HG02759 (cell line): ENCODE measurements at regions not wholly inside any gene's neighbourhood (a gene's known extent, or its start where the extent isn't known, plus 50 kb on each side); places are given as distances from the start of the nearest gene placed in this dataset.
"Not testable (repeated sequence)": the region's sequence is repeated elsewhere in the genome, so short reads cannot be mapped to it uniquely, and the experiment has no call there.

Experiments
- ATAC-seq: cut with Tn5 transposase; IDR thresholded peaks from one replicate; pipeline ENCODE4 v1.9.1; 2021; ENCODE audit warnings: mild to moderate bottlenecking, moderate library complexity; ENCODE audit not compliant: unreplicated experiment

GRCh38 chr10:124249196-124249595 is 155.8 kb upstream of the CHST15 start:
- ATAC-seq: no peak

DNA sequence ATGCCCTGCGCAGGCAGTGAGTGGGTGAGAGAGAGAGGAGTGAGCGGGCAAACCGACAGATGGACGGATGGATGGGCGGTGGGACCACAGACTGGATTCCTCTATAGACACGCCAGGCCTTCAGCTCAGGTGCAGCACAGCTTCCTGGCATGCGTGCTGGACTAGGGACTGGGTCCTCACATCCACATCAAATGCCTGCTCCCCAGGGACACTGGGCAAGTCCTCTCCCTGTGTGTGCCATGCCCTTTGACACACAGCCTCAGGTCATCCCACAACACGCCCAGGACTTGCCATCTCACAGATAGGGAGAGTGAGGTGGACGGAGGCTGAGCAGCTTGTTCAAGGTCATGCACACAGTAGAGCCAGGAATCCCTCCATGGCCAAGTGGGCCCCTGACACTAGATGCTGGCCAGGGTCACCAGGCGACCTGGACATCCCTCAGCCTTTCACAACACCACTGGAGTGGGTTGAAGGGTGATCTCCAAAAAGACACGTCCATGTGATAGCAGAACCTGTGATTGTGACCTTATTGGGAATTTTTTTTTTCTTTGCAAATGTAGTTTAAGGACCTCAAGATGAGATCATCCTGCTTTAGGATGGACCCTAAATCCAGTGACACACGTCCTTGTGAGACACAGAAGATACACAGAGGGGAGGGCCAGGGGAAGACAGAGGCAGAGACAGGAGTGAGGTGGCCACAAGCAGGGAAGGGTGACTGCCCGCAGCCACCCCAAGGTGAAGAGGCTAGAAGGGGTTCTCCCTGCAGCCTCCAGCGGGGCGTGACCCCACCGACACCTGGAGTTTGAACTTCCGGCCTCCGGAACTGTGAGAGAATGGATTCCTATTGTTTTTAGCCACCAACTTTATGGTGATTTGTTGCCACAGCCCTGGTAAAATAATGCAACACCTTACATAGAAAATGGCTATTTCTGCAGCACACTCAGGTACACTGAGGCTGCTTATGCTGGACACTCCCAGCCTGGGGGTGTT is 155.0 kb upstream of the CHST15 start:
- ATAC-seq: no peak

DNA sequence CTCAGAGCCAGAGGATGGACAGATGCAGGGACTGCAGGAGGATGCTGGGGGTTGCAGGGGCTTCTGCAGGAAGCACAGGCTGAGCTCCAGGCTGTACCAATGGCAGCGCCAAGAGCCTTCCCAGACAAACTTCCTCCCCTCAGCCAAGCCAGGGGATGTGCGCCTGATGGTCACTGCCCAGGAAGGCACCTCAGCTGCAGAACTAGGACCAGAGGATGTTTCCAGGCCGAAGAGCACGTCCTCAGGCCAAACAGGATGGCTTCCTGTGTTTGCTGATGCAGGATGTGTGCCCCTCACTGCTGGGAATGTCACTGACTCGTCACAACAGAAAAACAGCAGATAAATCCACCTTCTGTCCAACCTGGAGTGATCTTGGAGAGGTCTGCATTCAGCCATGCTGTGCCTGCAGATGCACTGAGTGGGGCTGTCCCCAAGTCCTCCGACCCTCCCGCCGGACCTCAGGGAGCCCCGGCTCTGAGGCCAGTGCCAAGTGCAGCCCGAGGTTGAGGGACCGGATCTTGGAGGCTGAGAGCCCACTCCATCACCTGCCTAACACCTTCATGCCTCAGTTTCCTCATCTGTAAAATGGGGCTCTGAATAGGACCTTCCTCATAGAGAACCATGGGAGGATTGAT is 152.5 kb upstream of the CHST15 start:
- ATAC-seq: no peak

- no peak for ATAC-seq
Observed at GRCh38 chr10:124245191-124245590, 151.8 kb upstream of the CHST15 start.

DNA sequence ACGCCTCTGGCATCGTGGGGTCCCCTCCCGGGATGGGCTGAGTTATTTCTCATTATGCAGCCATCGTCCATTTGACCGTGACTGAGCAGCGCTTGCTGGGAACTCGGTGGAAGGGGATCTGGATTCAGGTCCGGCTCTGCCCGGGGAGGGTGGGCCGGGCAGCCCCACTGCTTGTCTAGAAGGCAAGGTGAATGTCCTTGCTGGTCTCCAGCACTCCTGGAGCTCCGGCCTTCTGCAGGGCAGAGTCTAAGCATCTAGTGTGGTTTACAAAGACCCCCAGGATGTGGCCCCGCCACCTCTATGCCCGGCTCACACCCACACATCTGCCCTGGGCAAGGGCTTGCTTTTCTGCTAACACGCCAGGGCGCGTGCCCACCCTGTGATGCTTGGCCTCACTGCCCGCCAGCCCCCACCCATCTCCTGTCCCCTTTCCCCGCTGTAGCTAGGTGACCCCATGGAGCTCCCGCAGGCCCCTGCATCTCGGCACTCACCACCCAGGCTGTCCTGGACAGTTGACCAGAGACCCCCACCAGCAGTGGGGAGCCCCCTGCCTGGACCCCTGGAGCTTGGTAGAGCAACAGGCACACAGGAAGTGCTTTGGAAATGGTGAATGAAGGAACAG is 151.0 kb upstream of the CHST15 start:
- no peak for ATAC-seq

- ATAC-seq: no peak
Observed at GRCh38 chr10:124243702-124244121, 150.3 kb upstream of the CHST15 start.

GRCh38 chr10:124242791-124243190 is 149.4 kb upstream of the CHST15 start:
- no peak for ATAC-seq

GRCh38 chr10:124242365-124242764 is 149.0 kb upstream of the CHST15 start:
- no peak for ATAC-seq

- ATAC-seq: not testable (repeated sequence)
Observed at GRCh38 chr10:124241510-124241909, 148.1 kb upstream of the CHST15 start.

GRCh38 chr10:124240839-124241291 is 147.5 kb upstream of the CHST15 start:
- ATAC-seq: no peak

GRCh38 chr10:124239696-124240095 is 146.3 kb upstream of the CHST15 start:
- no peak for ATAC-seq

- no peak for ATAC-seq
Observed at GRCh38 chr10:124239134-124239533, 145.7 kb upstream of the CHST15 start.

DNA sequence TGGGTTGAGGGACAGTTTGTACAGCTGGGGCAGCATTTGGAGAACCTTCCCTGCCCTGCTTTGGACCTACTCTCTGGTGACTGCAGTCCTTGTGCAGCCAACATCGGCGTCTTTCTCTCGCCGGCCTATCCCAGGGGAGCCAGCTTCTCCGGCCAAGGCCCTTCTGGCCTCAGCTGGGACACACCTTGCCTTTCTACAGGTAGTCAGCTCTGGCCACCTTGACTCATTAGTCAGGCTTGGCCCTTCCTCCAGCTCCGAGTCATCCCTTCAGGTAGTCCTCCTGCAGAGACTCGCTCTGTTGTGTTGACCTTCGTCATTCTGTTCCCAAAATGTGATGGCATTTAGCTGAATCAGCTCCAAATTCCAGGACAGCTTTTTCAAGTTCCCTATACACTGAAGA is 145.0 kb upstream of the CHST15 start:
- no peak for ATAC-seq

DNA sequence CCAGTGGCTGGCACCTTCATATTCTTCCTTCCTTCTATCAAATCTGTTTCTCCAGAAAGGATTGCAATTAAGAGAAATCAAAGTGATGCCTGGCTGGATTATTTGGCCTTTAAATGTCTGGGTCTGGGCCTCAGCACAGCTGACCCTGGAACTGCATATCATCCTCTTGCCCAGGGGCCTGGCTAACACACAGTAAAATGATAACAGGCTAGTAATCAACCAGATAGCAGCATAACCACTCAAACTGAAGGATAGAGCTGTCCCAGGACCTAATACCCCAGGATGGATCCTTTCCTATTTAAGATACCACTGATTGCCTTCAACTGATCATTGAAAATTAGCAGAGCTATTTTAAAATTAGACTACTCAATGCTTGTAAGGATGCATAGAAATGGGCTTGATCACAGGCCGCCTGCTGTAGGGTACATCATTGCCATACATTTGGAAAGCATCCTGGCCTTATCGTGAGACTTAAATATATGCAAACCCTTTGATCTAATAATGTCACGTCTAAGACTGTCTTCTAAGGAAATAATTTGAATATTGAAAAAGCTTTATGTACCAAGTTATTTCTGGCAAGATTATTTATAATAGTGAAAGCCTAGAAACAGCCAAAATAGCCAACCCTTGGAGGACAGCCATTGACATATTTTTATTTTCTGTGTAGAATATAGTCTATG is 144.0 kb upstream of the CHST15 start:
- no peak for ATAC-seq

DNA sequence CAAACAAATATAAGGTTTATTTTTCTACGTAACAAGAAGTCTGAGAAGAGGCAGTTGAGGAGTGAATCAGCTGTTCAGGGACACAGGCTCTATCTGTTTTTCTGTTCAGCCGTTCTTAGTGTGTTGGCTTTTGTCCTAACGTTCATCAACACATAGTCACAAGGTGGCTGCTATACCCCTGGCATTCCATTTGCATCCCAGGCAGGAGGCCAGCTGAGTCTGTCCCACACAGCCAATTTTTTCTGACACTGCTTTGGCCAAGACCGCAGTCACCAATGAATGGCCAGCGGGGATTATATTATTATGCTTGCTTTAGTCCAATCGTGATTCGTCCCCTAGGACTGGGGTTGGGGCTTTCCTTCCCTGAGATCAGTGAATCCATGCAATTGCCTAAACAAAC is 143.4 kb upstream of the CHST15 start:
- no peak for ATAC-seq

- ATAC-seq: no peak
Observed at GRCh38 chr10:124236136-124236535, 142.7 kb upstream of the CHST15 start.

GRCh38 chr10:124235232-124235631 is 141.8 kb upstream of the CHST15 start:
- ATAC-seq: no peak

- no peak for ATAC-seq
Observed at GRCh38 chr10:124233546-124234138, 140.2 kb upstream of the CHST15 start.

DNA sequence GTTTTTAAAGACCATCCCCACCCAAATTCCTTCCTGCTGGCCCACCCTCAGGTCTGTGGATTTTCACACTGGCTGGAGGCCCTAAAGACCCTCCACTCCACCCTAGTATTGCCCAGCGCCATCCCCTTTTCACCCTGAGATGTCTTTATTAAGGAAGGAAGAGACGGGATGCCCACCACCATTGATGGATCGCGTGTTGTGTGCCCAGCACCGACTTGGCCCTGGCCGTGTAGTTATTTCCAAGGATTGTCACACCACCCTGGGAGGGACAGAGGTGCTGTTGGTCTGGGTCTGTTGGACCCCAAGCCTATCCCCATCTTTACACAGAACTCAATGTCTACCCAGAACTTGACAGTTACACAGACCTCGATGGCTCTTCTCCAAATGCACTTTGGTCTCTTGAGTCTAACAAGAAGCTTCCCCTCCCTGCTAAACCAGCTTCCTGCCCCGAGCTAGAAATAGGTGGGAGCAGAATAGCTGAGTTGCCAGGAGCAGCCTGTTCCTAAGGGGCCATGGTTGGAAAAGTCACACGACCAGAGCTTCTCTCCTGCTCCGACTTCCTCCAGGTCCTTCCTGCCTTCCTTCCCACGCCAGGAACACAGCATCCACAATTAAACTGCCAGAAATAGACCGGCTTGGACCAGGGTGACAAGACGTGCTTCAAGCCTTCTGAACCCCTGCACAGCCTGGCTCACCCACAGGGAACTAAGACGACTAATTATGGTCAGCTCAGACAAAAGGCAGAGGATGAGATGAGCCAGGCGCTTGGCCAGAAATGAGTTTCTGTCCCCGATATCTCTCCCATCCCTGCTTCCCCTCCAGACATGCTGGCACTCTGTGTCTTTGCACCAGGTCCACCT is 139.5 kb upstream of the CHST15 start:
- no peak for ATAC-seq
